Aorta (tissue), 5 donors: ENCODE measurements at regions not wholly inside any gene's neighbourhood (a gene's known extent, or its start where the extent isn't known, plus 50 kb on each side); places are given as distances from the start of the nearest gene placed in this dataset.

Source experiments
- ATAC-seq: fragments of 200-7000 bp; cut with Tn5 transposase; one replicate; pipeline ENCODE4 v1.9.1; 2022; ENCODE audit warnings: moderate library complexity; ENCODE audit not compliant: low FRiP score
- DNase-seq, 2 donors: peaks; one replicate each; pipeline ENCODE4 v3.0.0-alpha.2; 2020
- H3K27ac ChIP-seq, 2 donors: one replicate each; pipeline ENCODE4 v1.5.1; 2013; ENCODE audit warnings: low read length in 2 of 2, mild to moderate bottlenecking in 2 of 2, moderate library complexity in 2 of 2, control low read depth in 1 of 2, inconsistent platforms in 1 of 2, low read depth in 1 of 2
- H3K27me3 ChIP-seq, 2 donors: one replicate each; pipeline ENCODE4 v1.6.1; 2013; ENCODE audit warnings: control low read depth in 1 of 2, low read length in 1 of 2, mild to moderate bottlenecking in 1 of 2, moderate library complexity in 1 of 2; ENCODE audit not compliant: insufficient read depth in 2 of 2, control insufficient read depth in 1 of 2
- H3K36me3 ChIP-seq, 2 donors: one replicate each; pipeline ENCODE4 v1.6.1; 2013; ENCODE audit warnings: control low read depth in 1 of 2, low read length in 1 of 2, mild to moderate bottlenecking in 1 of 2; ENCODE audit not compliant: insufficient read depth in 2 of 2, control insufficient read depth in 1 of 2
- H3K4me1 ChIP-seq, 2 donors: one replicate each; pipeline ENCODE4 v1.6.1; 2013; ENCODE audit warnings: low read length in 2 of 2, control low read depth in 1 of 2, mild to moderate bottlenecking in 1 of 2, moderate library complexity in 1 of 2; ENCODE audit not compliant: insufficient read depth in 2 of 2, control insufficient read depth in 1 of 2
- H3K4me3 ChIP-seq, 2 donors: one replicate each; pipeline ENCODE4 v1.5.1; 2013; ENCODE audit warnings: low read length in 2 of 2, control low read depth in 1 of 2, mild to moderate bottlenecking in 1 of 2
- H3K9me3 ChIP-seq: one replicate; pipeline ENCODE4 v1.6.1; 2013; ENCODE audit warnings: mild to moderate bottlenecking, low read length; ENCODE audit not compliant: control insufficient read depth
- WGBS, 2 donors: extraction: QIAGEN DNeasy Blood & Tissue Kit; methylation state at CpG; one replicate each; pipeline ENCODE4 v1.1.7; 2013; 5-methylcytosine and 5-hydroxymethylcytosine counted together
- intact Hi-C, 2 donors: fragments of 100-400 bp; cut with DNase I; formaldehyde crosslinking; loops; one replicate each; pipeline versions ENCODE4 v1.14.2 to v1.15.0; 2022
- donor health status: healthy with polysubstance abuse.
- donor health status: Bipolar disorder and iron deficiency.
- donor health status: DM: no; HTN: no; CAD: no.
- donor health status: DM: no; HTN: no; CAD: no.
- donor health status: DM: yes; HTN: yes; CAD: no.

DNA sequence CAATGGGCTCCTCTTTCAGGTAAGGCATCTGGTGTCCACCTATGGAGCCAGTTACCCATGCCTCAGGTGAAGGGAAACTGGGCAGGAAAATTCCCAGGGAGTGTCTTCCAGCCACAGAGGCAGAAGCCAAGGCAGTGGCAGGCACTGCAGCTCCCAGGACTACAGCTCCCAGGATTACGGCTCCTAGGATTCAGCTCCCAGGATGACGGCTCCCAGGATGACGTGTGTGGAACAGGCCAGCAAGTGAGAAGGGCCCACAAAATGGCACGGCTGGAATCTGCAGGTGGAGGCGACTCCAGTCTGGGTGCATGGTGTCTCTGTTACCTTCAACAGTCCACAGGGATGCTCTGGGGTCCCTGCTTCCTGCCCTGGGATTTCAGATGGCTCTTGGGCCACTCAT, 92.1 kb downstream of the PTGR3 start:
- no peaks in the 10 kb centered on the region for H3K4me1 ChIP-seq
- no peak for ATAC-seq
- no peaks in the 10 kb centered on the region for H3K9me3 ChIP-seq
- intact Hi-C loops, result no loop called here
- no peak for DNase-seq
- WGBS, 2 donors, result 93 to 99% methylated on average over 5 of the region's 5 CpGs
- no peaks in the 10 kb centered on the region for H3K36me3 ChIP-seq
- no peak overlapping the region for H3K4me3 ChIP-seq
- no peak overlapping the region for H3K27ac ChIP-seq
- H3K27me3 ChIP-seq, result no peaks in the 10 kb centered on the region

DNA sequence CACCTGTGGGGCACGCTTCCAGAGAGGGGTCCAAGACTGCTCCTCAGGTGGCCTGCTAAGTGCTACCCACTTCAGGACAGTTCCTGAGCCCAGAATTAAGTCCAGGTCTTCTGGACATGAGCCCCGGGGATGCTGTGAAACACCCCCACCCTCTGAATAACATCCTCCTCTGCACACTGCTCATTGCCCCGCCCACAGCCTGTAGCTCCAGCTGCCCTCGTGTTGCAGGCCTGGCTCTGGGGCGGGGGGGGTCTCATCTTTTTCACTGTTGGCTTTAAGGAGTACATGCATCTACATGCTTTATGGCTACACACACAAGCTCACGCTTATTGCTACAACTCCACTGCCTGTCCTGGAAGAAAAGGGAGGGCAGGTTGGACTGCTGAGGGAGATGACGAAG, 92.8 kb downstream of the PTGR3 start:
- intact Hi-C loops, result no loop called here
- H3K4me3 ChIP-seq, result no peak overlapping the region
- WGBS, 2 donors, result 60 to 63% methylated on average over 7 of the region's 7 CpGs
- no peaks in the 10 kb centered on the region for H3K9me3 ChIP-seq
- no peak for DNase-seq
- H3K36me3 ChIP-seq, result no peaks in the 10 kb centered on the region
- no peak overlapping the region for H3K27ac ChIP-seq
- H3K4me1 ChIP-seq, result no peaks in the 10 kb centered on the region
- ATAC-seq, result no peak
- no peaks in the 10 kb centered on the region for H3K27me3 ChIP-seq

DNA sequence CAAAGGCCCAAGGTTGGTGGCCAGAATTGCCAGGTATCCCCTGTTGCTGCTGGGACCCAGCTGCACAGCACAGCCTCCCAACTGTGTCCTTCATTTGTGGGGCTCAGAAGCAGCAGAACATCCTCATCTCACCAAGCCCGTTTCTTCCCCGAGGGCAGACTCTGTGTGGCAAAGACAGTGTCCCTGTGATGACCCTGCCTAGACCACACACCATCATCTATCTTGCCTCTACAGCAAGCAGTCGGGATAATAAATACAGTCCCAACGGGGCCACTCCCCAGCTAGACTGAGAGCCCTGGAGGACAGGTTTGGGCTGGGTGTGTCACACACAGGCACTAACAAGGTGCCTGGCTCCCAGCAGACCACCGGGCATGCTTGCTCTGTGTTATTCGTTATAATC, 93.4 kb downstream of the PTGR3 start:
- Histone ChIP-seq H3K4me1 (no peaks in the 10 kb centered on the region), H3K9me3 (no peaks in the 10 kb centered on the region), H3K4me3 (no peak overlapping the region), H3K27ac (no peak overlapping the region), H3K27me3 (no peaks in the 10 kb centered on the region), H3K36me3 (no peaks in the 10 kb centered on the region)
- intact Hi-C loops, result no loop called here
- 52 to 62% methylated on average over 6 of the region's 6 CpGs for WGBS, 2 donors
- ATAC-seq (no peak), DNase-seq (no peak)
